ENCODE measurements at regions not wholly inside any gene's neighbourhood (a gene's known extent, or its start where the extent isn't known, plus 50 kb on each side); places are given as distances from the start of the nearest gene placed in this dataset.

- no peak for ATAC-seq
- no peak for TF ChIP-seq PPARA (CRISPR knock-in tag; IDR thresholded peaks at IDR 0.05; ENCODE audit: borderline replicate concordance)
- no peak for TF ChIP-seq ZC3H10 (CRISPR knock-in tag; IDR thresholded peaks at IDR 0.05)
- no peak for TF ChIP-seq ZFP3 (CRISPR knock-in tag; IDR thresholded peaks at IDR 0.05)
- TF ChIP-seq, protein P1, sequence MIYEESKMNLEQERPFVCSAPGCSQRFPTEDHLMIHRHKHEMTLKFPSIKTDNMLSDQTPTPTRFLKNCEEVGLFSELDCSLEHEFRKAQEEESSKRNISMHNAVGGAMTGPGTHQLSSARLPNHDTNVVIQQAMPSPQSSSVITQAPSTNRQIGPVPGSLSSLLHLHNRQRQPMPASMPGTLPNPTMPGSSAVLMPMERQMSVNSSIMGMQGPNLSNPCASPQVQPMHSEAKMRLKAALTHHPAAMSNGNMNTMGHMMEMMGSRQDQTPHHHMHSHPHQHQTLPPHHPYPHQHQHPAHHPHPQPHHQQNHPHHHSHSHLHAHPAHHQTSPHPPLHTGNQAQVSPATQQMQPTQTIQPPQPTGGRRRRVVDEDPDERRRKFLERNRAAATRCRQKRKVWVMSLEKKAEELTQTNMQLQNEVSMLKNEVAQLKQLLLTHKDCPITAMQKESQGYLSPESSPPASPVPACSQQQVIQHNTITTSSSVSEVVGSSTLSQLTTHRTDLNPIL (CRISPR knock-in tag; IDR thresholded peaks at IDR 0.05; ENCODE audit: low read depth): no peak
- TF ChIP-seq TOX (CRISPR knock-in tag; IDR thresholded peaks at IDR 0.05; ENCODE audit: borderline replicate concordance): no peak
- TF ChIP-seq, protein P2, sequence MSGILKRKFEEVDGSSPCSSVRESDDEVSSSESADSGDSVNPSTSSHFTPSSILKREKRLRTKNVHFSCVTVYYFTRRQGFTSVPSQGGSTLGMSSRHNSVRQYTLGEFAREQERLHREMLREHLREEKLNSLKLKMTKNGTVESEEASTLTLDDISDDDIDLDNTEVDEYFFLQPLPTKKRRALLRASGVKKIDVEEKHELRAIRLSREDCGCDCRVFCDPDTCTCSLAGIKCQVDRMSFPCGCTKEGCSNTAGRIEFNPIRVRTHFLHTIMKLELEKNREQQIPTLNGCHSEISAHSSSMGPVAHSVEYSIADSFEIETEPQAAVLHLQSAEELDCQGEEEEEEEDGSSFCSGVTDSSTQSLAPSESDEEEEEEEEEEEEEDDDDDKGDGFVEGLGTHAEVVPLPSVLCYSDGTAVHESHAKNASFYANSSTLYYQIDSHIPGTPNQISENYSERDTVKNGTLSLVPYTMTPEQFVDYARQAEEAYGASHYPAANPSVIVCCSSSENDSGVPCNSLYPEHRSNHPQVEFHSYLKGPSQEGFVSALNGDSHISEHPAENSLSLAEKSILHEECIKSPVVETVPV (CRISPR knock-in tag; IDR thresholded peaks at IDR 0.05): no peak
- no peak for TF ChIP-seq PATZ1 (CRISPR knock-in tag; IDR thresholded peaks at IDR 0.05; ENCODE audit: borderline replicate concordance)
- no peak for TF ChIP-seq ARNTL (CRISPR knock-in tag; IDR thresholded peaks at IDR 0.05; ENCODE audit: borderline replicate concordance, low read depth)
- TF ChIP-seq TCF4 (CRISPR knock-in tag; IDR thresholded peaks at IDR 0.05; ENCODE audit: borderline replicate concordance): no peak
- no peak for TF ChIP-seq ESRRG (CRISPR knock-in tag; IDR thresholded peaks at IDR 0.05)
- TF ChIP-seq RARB (CRISPR knock-in tag; IDR thresholded peaks at IDR 0.05): no peak
- no peak for TF ChIP-seq ISL1 (CRISPR knock-in tag; IDR thresholded peaks at IDR 0.05)
Observed at GRCh38 chr16:51418258-51418657, 267.2 kb upstream of the SALL1 start.

DNA sequence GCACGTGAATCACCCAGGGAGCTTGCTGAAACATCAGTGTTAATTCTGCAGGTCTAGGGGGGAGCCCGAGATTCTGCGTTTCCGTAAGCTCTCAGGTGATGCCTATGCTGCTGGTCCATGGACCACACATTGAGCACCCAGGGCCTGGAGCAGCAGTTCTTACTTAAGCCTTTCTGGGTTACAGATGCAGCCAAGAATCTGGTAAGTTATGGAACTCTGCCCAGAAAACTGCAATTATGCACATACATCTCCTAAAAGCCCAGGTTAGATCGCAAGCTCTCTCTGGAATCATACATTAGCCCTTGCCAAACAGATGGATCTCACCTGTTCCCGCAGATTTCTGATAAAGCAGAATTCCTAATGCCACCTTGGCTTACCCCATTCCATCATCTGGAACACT is 265.9 kb upstream of the SALL1 start:
- no peak for ATAC-seq
- TF ChIP-seq, protein P1 (CRISPR knock-in tag; IDR thresholded peaks at IDR 0.05; ENCODE audit: low read depth): no peak
- TF ChIP-seq OSR1 (CRISPR knock-in tag; IDR thresholded peaks at IDR 0.05) (no peak), ISL1 (CRISPR knock-in tag; IDR thresholded peaks at IDR 0.05) (no peak), ARNTL (CRISPR knock-in tag; IDR thresholded peaks at IDR 0.05; ENCODE audit: borderline replicate concordance, low read depth) (no peak), GLIS3 (CRISPR knock-in tag; IDR thresholded peaks at IDR 0.05) (no peak), ZC3H10 (CRISPR knock-in tag; IDR thresholded peaks at IDR 0.05) (no peak), ZNF8 (CRISPR knock-in tag; IDR thresholded peaks at IDR 0.05) (no peak), ZFP30 (CRISPR knock-in tag; IDR thresholded peaks at IDR 0.05) (no peak), TSHZ2 (CRISPR knock-in tag; IDR thresholded peaks at IDR 0.05) (no peak), SNAI2 (CRISPR knock-in tag; IDR thresholded peaks at IDR 0.05) (no peak), ESRRG (CRISPR knock-in tag; IDR thresholded peaks at IDR 0.05) (no peak), BACH2 (CRISPR knock-in tag; IDR thresholded peaks at IDR 0.05; ENCODE audit: borderline replicate concordance) (no peak), RARB (CRISPR knock-in tag; IDR thresholded peaks at IDR 0.05) (no peak), ZNF565 (CRISPR knock-in tag; conservative IDR thresholded peaks at IDR 0.05; ENCODE audit: low read depth) (no peak), TOX (CRISPR knock-in tag; IDR thresholded peaks at IDR 0.05; ENCODE audit: borderline replicate concordance) (no peak), PATZ1 (CRISPR knock-in tag; IDR thresholded peaks at IDR 0.05; ENCODE audit: borderline replicate concordance) (no peak), POU6F1 (CRISPR knock-in tag; IDR thresholded peaks at IDR 0.05; ENCODE audit: borderline replicate concordance, low read depth) (no peak), ZFP3 (CRISPR knock-in tag; IDR thresholded peaks at IDR 0.05) (no peak)
- TF ChIP-seq, protein P2 (CRISPR knock-in tag; IDR thresholded peaks at IDR 0.05): no peak
